ENCODE measurements at regions not wholly inside any gene's neighbourhood (a gene's known extent, or its start where the extent isn't known, plus 50 kb on each side); places are given as distances from the start of the nearest gene placed in this dataset.

DNA sequence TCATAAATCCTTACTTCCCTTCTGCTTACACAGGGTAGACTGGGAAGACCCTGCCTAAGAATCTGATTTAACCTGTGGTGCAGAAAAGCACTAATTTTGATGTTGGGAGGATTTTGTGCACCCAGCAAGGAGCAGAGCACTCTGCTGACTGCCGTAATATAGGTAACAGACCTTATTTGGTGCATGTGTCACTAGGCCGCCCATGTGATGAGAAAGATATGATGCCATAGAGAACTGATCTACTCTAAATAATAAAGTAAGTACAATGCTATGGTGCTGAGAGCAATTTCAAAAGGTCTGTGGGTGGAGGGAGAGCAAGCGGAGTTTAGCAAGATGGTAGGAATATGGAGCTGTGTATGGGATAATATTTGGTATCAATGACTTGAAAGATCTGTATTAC lies 1663.6 kb upstream of the SEL1L start:
- H3K36me3 ChIP-seq: no peaks in the 10 kb centered on the region
- intact Hi-C loops (cut with DNase I): no loop called here
- H3K9ac ChIP-seq (ENCODE audit: low read depth in 2 of 2, low read length in 2 of 2): no peak overlapping the region
- no peaks in the 10 kb centered on the region for H3K4me1 ChIP-seq
- no peak for DNase-seq
- no peak overlapping the region for H3K4me3 ChIP-seq
- H3K27me3 ChIP-seq: no peaks in the 10 kb centered on the region
- TF ChIP-seq, protein P1, sequence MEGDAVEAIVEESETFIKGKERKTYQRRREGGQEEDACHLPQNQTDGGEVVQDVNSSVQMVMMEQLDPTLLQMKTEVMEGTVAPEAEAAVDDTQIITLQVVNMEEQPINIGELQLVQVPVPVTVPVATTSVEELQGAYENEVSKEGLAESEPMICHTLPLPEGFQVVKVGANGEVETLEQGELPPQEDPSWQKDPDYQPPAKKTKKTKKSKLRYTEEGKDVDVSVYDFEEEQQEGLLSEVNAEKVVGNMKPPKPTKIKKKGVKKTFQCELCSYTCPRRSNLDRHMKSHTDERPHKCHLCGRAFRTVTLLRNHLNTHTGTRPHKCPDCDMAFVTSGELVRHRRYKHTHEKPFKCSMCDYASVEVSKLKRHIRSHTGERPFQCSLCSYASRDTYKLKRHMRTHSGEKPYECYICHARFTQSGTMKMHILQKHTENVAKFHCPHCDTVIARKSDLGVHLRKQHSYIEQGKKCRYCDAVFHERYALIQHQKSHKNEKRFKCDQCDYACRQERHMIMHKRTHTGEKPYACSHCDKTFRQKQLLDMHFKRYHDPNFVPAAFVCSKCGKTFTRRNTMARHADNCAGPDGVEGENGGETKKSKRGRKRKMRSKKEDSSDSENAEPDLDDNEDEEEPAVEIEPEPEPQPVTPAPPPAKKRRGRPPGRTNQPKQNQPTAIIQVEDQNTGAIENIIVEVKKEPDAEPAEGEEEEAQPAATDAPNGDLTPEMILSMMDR (IDR thresholded peaks at IDR 0.05): no peak
- no peaks in the 10 kb centered on the region for H3K9me3 ChIP-seq
- H3K27ac ChIP-seq: no peak overlapping the region

DNA sequence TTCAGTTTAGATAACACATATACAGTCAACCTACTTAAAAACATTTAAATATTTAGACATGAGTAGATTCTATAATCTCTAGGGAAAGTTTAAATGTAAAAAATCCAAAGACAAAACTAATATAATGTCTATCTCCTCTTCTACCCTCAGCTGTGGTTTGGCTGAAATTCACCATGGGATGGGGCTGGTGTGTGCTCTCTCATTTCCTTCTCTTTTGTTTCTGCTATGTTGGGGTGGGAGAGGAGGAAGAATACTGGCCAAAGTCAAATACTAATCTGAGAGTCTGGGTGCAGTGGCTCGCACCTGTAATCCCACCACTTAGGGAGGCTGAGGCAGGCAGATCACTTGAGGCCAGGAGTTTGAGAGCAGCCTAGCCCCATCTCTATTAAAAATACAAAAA lies 1673.9 kb upstream of the SEL1L start:
- Histone ChIP-seq H3K9ac (ENCODE audit: low read depth in 2 of 2, low read length in 2 of 2) (no peak overlapping the region), H3K36me3 (no peaks in the 10 kb centered on the region), H3K9me3 (no peaks in the 10 kb centered on the region), H3K27me3 (no peaks in the 10 kb centered on the region), H3K27ac (no peak overlapping the region), H3K4me1 (no peaks in the 10 kb centered on the region), H3K4me3 (no peak overlapping the region)
- TF ChIP-seq, protein P1 (IDR thresholded peaks at IDR 0.05): no peak
- DNase-seq: no peak
- intact Hi-C loops (cut with DNase I): no loop called here

DNA sequence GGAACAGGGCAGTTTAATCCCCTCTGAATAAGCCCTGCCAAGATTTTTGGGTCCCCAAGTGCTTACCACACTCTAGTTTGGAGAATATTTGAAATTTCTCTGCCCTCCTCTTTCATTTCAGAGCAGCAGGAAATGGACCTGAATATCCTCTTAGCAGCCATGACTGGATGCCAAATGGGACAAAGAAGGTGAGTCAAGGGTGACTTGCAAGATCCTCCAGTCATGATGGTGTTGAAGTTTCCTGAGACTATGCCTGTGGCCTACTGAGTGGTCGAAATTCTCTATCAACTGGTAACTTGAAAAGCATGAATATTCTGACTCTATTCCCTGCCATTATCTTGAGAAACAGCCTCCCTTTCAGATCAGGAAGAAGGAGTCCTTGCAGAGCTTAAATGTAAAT lies 1674.7 kb upstream of the SEL1L start:
- no peak for DNase-seq
- no peaks in the 10 kb centered on the region for H3K9me3 ChIP-seq
- no peak overlapping the region for H3K9ac ChIP-seq (ENCODE audit: low read depth in 2 of 2, low read length in 2 of 2)
- H3K27ac ChIP-seq: no peak overlapping the region
- no peaks in the 10 kb centered on the region for H3K27me3 ChIP-seq
- no peaks in the 10 kb centered on the region for H3K36me3 ChIP-seq
- H3K4me3 ChIP-seq: no peak overlapping the region
- TF ChIP-seq, protein P1 (IDR thresholded peaks at IDR 0.05): no peak
- intact Hi-C loops (cut with DNase I): no loop called here
- no peaks in the 10 kb centered on the region for H3K4me1 ChIP-seq

DNA sequence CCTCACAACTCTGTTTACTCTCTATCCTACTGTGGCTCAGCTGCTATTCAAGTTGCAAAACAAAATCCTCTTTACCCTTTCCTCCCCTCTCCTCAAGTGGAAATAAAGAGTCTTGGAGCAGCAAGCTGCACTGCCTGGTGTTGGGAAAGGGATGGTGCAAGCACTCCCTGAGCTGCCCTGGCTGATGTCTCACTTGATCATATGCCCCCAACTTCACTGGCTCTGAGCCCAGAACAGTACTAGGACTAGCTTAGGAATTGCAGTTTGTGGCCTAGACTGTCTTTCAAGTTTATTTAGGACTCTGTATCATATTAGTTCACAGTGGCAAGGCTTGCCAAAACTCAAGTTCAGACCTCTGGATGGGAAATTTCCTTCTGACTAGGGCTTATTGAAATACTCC lies 1683.8 kb upstream of the SEL1L start:
- Histone ChIP-seq H3K4me3 (no peak overlapping the region), H3K27me3 (no peaks in the 10 kb centered on the region), H3K36me3 (no peaks in the 10 kb centered on the region), H3K4me1 (no peaks in the 10 kb centered on the region), H3K27ac (no peak overlapping the region), H3K9ac (ENCODE audit: low read depth in 2 of 2, low read length in 2 of 2) (no peak overlapping the region), H3K9me3 (no peaks in the 10 kb centered on the region)
- intact Hi-C loops (cut with DNase I): no loop called here
- DNase-seq: peak; percentile 29
- TF ChIP-seq, protein P1 (IDR thresholded peaks at IDR 0.05): no peak

DNA sequence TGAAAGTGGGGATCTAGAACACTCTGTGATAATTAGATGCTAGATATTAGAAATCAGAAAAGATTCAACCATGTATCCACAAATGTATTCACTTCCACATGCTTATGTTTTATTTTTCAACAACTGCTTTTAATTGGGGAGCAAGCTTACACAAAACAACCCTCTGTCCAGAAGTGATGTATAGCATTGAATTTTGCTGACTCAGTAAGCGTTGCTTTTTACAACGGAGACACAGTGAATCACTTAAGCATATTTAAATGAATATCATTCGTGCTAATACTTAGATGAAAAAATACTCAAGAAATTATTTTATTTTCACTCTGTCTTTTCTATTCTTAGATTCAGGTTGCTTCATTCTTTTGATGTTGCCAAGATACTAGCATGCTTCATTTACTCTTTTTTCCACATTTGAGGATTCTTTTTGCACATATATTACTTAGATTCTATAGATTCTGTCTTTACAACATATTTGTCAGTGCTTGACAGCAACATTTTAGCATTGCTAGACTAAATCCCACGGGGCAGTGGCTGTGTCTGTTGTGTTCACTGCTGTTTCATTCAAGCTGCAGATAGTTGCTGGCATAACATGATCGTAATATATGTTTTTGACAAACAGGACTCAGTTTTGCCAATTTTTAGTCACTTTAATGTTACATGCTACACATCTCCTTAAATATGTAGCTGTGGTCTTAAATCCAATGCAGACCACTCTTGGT lies 1714.4 kb upstream of the SEL1L start:
- no peak for DNase-seq
- Histone ChIP-seq H3K9ac (ENCODE audit: low read depth in 2 of 2, low read length in 2 of 2) (no peak overlapping the region), H3K27me3 (no peaks in the 10 kb centered on the region), H3K27ac (no peak overlapping the region), H3K4me3 (no peak overlapping the region), H3K9me3 (no peaks in the 10 kb centered on the region), H3K4me1 (no peaks in the 10 kb centered on the region), H3K36me3 (no peaks in the 10 kb centered on the region)
- intact Hi-C loops (cut with DNase I): no loop called here
- TF ChIP-seq, protein P1 (IDR thresholded peaks at IDR 0.05): no peak
